GM12872 (cell line): ENCODE measurements at regions not wholly inside any gene's neighbourhood (a gene's known extent, or its start where the extent isn't known, plus 50 kb on each side); places are given as distances from the start of the nearest gene placed in this dataset.

Experiments
- TF ChIP-seq, protein P1 (sequence below): IDR thresholded peaks from 3 replicates; pipeline ENCODE4 v1.5.1; 2011; ENCODE audit warnings: low read depth, mild to moderate bottlenecking, low read length, moderate library complexity; ENCODE audit not compliant: insufficient read depth

- TF ChIP-seq, protein P1, sequence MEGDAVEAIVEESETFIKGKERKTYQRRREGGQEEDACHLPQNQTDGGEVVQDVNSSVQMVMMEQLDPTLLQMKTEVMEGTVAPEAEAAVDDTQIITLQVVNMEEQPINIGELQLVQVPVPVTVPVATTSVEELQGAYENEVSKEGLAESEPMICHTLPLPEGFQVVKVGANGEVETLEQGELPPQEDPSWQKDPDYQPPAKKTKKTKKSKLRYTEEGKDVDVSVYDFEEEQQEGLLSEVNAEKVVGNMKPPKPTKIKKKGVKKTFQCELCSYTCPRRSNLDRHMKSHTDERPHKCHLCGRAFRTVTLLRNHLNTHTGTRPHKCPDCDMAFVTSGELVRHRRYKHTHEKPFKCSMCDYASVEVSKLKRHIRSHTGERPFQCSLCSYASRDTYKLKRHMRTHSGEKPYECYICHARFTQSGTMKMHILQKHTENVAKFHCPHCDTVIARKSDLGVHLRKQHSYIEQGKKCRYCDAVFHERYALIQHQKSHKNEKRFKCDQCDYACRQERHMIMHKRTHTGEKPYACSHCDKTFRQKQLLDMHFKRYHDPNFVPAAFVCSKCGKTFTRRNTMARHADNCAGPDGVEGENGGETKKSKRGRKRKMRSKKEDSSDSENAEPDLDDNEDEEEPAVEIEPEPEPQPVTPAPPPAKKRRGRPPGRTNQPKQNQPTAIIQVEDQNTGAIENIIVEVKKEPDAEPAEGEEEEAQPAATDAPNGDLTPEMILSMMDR: no peak
These were observed 326.9 kb downstream of the PDHA2 start for GRCh38 chr4:96166806-96167205.

GRCh38 chr4:96170198-96170597 lies 330.3 kb downstream of the PDHA2 start:
- TF ChIP-seq, protein P1: peak; percentile 43; the same call in 2 of the 3 replicates

- TF ChIP-seq, protein P1: no peak
These were observed 333.9 kb downstream of the PDHA2 start for GRCh38 chr4:96173756-96174155.

DNA sequence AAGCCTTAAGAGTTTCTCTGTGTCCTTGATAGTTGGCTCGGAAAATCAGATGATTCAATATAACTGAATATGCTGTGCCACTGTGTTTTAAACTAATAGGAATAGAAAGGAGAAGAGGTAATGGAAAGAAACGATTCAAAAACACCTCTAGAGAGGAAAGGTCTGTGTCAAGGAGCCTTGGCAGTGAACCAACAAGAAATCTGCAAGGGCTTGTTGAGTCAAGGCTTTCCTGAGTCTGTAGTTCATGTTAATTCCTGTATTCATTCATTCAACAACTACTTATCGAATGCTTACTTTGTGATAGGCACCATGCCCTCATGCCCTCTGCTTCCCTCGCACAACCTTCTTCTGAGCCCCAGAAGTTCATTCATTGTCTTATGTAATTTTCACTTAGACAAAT lies 336.0 kb downstream of the PDHA2 start:
- TF ChIP-seq, protein P1: no peak

DNA sequence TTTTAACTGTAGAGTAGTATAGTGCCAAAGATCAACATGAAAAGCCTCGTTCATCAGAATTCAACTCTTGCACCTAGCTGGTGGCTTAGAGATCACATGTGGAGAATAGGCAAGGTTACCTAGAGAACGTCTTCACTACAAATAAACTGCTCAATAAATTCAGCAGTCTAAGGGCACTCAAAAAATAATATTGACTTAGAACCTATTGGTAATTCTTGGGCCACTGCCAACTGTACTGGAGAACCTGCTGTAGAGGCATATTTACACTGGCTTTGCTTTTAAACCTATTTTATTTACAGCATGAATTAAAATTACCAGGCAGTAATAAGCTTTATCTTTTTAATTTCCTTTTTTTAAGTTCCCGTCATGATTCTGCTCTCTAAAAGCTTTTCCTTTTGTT lies 343.7 kb downstream of the PDHA2 start:
- TF ChIP-seq, protein P1: no peak

DNA sequence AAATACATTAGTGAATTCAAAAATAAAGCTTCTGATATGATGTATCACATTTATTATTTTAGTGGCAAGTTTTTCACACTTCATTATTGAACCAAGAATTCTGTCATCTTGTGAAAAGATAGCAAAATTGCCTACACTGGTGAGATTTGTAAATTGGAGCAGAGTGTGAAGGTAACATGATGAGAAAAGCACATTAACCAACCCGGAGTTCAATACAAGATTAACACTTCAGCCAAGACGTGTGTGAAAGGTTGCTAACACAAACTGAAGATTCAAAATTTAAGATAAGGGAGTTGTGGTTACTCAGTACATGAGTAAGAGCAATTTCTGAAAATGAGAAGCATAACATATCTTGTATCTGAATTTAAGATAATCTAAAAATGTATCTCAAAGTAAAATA lies 346.7 kb downstream of the PDHA2 start:
- TF ChIP-seq, protein P1: no peak

DNA sequence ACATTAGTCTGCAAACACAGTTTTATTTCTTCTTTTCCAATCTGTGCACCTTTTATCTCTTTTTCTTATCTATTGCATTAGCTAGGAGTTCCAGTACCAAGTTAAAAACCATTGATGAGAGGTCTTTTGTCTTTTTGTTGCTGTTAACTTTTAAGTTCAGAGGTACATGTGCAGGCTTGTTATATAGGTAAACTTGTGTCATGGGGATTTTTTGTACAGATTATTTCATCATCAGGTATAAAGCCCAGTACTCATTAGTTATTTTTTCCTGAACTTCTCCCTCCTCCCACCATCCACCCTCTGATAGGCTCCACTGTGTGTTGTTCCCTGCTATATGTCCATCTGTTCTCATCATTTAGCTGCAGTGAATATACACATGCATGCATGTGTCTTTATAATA lies 349.9 kb downstream of the PDHA2 start:
- TF ChIP-seq, protein P1: no peak

DNA sequence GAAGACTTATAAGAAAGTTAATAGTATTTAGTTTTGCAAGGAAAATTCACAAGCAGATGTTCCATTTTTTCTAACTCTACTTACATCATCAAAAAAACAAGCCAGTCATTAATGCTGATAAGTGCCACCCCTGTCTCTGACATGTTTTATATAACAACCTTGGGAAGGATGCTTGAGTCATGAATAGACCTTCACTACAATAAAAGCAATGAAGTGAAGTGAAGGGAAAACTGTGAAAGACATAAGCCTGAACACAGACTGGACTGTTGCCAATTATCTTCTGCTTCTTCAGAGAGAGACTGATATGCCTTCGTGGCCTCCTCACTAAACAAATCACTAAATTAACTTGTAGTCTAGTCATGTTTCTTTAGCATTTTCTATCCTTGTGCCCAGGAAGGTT lies 353.2 kb downstream of the PDHA2 start:
- TF ChIP-seq, protein P1: no peak
